ENCODE measurements at regions not wholly inside any gene's neighbourhood (a gene's known extent, or its start where the extent isn't known, plus 50 kb on each side); places are given as distances from the start of the nearest gene placed in this dataset.

DNA sequence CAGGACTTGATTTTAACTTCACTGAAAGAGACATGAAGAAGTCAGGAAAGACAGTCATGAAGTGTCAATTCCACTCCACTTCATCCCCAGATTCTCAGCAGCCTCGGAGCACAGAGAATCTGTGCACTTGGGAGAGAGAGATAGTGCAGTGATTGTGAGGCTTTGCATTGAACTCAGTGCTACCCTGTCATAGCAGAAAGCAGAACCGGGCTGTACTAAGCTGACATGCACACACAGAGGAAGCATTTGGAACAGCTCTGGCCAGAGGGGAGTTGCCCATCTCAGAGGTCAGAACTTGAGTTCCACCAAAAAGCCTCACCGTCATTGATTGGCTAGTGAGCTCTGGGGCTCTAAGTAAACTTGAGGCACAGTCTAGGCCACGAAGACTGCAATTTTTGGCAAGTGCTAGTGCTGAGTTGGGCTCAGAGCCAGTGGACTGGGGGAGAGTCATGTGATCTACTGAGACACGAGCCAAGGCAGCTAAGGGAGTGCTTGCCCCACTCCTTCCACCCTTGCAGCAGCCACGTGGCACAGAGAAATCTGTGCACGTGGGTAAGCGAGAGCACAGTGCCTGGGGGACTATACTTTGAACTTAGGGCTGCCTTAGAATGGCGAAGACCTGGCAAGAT is 810.2 kb upstream of the ADAMTS5 start:
- TF ChIP-seq, protein P1, sequence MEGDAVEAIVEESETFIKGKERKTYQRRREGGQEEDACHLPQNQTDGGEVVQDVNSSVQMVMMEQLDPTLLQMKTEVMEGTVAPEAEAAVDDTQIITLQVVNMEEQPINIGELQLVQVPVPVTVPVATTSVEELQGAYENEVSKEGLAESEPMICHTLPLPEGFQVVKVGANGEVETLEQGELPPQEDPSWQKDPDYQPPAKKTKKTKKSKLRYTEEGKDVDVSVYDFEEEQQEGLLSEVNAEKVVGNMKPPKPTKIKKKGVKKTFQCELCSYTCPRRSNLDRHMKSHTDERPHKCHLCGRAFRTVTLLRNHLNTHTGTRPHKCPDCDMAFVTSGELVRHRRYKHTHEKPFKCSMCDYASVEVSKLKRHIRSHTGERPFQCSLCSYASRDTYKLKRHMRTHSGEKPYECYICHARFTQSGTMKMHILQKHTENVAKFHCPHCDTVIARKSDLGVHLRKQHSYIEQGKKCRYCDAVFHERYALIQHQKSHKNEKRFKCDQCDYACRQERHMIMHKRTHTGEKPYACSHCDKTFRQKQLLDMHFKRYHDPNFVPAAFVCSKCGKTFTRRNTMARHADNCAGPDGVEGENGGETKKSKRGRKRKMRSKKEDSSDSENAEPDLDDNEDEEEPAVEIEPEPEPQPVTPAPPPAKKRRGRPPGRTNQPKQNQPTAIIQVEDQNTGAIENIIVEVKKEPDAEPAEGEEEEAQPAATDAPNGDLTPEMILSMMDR (optimal IDR thresholded peaks at IDR 0.05 in 1 of 3, IDR thresholded peaks at IDR 0.05 in 1 of 3, conservative IDR thresholded peaks at IDR 0.05 in 1 of 3; ENCODE audit: extremely low read depth in 1 of 3, insufficient read depth in 2 of 3, low read length in 3 of 3): no peak
- TF ChIP-seq EZH2 (IDR thresholded peaks at IDR 0.05; ENCODE audit: low read length): no peak
